ENCODE measurements at regions not wholly inside any gene's neighbourhood (a gene's known extent, or its start where the extent isn't known, plus 50 kb on each side); places are given as distances from the start of the nearest gene placed in this dataset.

DNA sequence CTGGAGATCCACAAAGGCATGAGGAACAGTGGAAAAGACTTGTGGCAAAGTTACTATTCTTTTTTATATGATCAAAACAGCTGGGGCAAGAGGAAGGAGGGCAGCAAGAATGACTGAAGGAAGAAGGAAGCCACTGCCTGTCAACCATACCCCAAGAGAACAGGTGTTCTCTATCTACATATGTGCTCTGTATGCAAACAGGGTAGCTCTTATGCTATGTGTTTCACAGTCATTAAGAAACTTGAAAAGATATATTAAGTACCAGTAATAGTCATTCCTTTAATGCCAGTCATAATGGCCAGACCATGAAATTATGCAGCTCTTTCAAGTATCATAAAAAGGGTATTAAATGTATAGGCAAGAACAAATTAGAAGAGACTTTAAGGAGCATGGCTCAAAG, 363.9 kb downstream of the KLHL13 start:
- no peaks in the 10 kb centered on the region for H3K36me3 ChIP-seq
- H3K27me3 ChIP-seq: no peaks in the 10 kb centered on the region
- TF ChIP-seq, protein P1, sequence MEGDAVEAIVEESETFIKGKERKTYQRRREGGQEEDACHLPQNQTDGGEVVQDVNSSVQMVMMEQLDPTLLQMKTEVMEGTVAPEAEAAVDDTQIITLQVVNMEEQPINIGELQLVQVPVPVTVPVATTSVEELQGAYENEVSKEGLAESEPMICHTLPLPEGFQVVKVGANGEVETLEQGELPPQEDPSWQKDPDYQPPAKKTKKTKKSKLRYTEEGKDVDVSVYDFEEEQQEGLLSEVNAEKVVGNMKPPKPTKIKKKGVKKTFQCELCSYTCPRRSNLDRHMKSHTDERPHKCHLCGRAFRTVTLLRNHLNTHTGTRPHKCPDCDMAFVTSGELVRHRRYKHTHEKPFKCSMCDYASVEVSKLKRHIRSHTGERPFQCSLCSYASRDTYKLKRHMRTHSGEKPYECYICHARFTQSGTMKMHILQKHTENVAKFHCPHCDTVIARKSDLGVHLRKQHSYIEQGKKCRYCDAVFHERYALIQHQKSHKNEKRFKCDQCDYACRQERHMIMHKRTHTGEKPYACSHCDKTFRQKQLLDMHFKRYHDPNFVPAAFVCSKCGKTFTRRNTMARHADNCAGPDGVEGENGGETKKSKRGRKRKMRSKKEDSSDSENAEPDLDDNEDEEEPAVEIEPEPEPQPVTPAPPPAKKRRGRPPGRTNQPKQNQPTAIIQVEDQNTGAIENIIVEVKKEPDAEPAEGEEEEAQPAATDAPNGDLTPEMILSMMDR (IDR thresholded peaks at IDR 0.05; ENCODE audit: low read depth, low read length): no peak
- H3K4me1 ChIP-seq: no peaks in the 10 kb centered on the region
- no peaks in the 10 kb centered on the region for H3K9me3 ChIP-seq
- no peak for DNase-seq
- no peak overlapping the region for H3K4me3 ChIP-seq (ENCODE audit: low read depth, low read length)

DNA sequence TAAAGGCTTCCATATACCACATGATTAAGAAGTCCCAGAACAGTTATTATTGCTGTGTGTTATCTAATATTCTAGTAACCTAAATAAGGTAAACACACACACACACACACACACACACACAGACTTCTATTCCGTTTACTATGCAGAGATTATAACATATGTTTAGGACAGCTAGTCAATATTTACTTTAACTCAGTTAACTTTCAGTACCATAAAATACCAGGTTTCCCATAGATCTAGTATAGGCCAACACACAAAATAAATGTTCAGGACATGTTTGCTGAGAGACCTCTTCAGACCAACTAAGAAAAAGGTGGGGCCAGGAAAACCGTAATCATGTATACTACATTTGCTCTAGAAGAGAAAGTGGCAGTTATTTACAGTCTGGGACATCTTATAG, 365.5 kb downstream of the KLHL13 start:
- no peak for DNase-seq
- Histone ChIP-seq H3K9me3 (no peaks in the 10 kb centered on the region), H3K4me1 (no peaks in the 10 kb centered on the region), H3K36me3 (no peaks in the 10 kb centered on the region), H3K4me3 (ENCODE audit: low read depth, low read length) (no peak overlapping the region), H3K27me3 (no peaks in the 10 kb centered on the region)
- TF ChIP-seq, protein P1 (IDR thresholded peaks at IDR 0.05; ENCODE audit: low read depth, low read length): no peak

DNA sequence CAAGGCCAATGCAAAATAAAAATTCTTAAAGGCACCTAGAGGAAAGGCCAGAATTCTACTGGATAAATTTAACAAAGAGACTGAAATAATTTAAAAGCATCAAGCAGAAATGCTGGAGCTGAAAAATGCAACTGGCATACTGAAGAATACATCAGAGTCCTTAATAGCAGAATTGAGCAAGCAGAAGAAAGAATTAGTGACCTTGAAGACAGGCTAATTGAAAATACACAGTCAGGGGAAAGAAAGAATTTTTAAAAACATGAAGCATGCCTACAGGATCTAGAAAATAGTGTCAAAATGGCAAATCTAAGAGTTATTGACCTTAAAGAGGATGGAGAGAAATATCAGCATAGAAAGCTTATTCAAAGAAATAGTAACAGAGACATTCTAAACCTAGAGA, 371.7 kb downstream of the KLHL13 start:
- TF ChIP-seq, protein P1 (IDR thresholded peaks at IDR 0.05; ENCODE audit: low read depth, low read length): no peak
- H3K4me1 ChIP-seq: no peaks in the 10 kb centered on the region
- no peaks in the 10 kb centered on the region for H3K27me3 ChIP-seq
- DNase-seq: no peak
- no peaks in the 10 kb centered on the region for H3K9me3 ChIP-seq
- H3K4me3 ChIP-seq (ENCODE audit: low read depth, low read length): no peak overlapping the region
- no peaks in the 10 kb centered on the region for H3K36me3 ChIP-seq

DNA sequence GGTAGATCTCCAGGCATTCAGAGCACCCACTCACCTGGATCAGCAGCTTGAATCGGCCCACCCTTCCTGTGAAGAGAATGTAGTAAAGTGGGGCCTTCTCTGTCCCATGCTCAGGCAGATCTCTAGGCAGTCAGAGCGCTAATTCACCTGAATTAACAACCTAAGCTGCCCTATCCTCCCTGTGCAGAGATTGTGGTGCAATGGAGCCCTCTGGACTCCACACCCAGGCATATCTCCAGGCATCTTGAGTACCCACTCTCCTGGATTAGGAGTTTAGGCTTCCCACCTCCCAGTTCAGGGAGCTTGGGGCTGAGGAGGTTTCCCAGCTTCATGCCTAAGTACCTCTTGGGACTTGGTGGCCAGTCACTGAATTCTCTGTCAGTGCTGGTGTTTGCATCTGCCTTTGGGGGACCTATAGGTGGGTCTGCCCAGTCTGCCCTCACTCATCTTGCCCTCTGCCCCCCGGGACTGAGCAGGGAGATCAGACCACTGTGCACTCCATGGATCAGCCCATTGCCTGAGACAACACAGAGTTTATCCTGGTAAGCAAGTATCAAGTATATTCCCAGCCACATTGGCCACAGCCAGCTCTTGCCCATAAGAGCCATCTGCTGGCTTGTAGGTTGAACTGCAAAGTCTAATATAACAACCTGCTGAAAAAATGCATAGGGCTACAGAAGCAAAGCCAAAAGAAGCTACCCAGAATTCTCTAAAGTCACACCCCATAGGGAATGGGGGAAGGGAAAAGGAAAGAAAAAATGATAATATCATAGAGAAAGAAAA, 372.9 kb downstream of the KLHL13 start:
- no peaks in the 10 kb centered on the region for H3K4me1 ChIP-seq
- H3K9me3 ChIP-seq: no peaks in the 10 kb centered on the region
- DNase-seq: peak; percentile 30
- no peaks in the 10 kb centered on the region for H3K27me3 ChIP-seq
- TF ChIP-seq, protein P1 (IDR thresholded peaks at IDR 0.05; ENCODE audit: low read depth, low read length): peak; percentile 65
- no peak overlapping the region for H3K4me3 ChIP-seq (ENCODE audit: low read depth, low read length)
- no peaks in the 10 kb centered on the region for H3K36me3 ChIP-seq

DNA sequence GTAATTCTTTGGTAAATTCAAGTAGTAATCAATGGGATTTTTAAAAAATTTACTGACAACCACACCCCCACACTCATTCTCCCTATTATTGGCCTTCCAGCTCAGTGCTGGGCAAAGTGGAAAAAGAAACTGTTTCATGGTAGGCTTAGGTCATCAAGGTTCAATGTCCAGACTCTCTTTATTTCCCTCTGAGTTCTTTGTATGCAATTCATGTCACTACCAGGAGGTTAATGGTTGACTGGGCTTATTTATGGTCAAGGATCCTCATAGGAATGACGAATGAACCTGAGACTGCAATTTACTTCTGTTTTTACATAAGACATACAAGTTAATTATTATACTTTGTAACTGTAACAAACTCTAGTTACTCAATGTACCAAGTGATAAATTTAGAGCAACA, 403.2 kb downstream of the KLHL13 start:
- TF ChIP-seq, protein P1 (IDR thresholded peaks at IDR 0.05; ENCODE audit: low read depth, low read length): no peak
- Histone ChIP-seq H3K9me3 (no peaks in the 10 kb centered on the region), H3K36me3 (no peaks in the 10 kb centered on the region), H3K27me3 (no peaks in the 10 kb centered on the region), H3K4me1 (no peaks in the 10 kb centered on the region; the same call in 1 of the 2 replicates), H3K4me3 (ENCODE audit: low read depth, low read length) (no peak overlapping the region)
- DNase-seq: no peak

DNA sequence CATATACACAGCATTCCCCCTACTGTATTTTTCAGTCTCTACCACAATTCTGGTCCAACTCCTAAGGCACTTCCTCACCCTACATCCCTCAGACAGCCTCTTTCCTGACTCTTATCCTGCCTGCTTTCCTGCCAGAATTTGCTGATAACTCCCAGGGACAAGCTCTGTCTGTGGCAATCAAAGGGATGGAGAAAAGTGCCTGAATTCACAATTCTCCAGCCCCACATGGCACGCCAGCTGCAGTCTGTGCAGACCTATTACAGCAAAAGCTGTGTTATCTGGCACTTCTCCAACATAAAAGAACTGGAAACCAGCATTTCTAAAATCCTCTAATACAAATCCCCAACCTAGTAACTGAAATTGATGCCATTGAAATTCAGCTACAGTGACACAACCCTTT, 404.8 kb downstream of the KLHL13 start:
- TF ChIP-seq, protein P1 (IDR thresholded peaks at IDR 0.05; ENCODE audit: low read depth, low read length): no peak
- Histone ChIP-seq H3K27me3 (no peaks in the 10 kb centered on the region), H3K36me3 (no peaks in the 10 kb centered on the region), H3K4me3 (ENCODE audit: low read depth, low read length) (no peak overlapping the region), H3K9me3 (no peaks in the 10 kb centered on the region), H3K4me1 (no peaks in the 10 kb centered on the region; the same call in 1 of the 2 replicates)
- DNase-seq: peak; percentile 57

Data from BE2C (cell line).